ENCODE measurements at regions not wholly inside any gene's neighbourhood (a gene's known extent, or its start where the extent isn't known, plus 50 kb on each side); places are given as distances from the start of the nearest gene placed in this dataset.
A peak's percentile ranks its signal among the peaks of the same experiment; 100 is the strongest.

DNA sequence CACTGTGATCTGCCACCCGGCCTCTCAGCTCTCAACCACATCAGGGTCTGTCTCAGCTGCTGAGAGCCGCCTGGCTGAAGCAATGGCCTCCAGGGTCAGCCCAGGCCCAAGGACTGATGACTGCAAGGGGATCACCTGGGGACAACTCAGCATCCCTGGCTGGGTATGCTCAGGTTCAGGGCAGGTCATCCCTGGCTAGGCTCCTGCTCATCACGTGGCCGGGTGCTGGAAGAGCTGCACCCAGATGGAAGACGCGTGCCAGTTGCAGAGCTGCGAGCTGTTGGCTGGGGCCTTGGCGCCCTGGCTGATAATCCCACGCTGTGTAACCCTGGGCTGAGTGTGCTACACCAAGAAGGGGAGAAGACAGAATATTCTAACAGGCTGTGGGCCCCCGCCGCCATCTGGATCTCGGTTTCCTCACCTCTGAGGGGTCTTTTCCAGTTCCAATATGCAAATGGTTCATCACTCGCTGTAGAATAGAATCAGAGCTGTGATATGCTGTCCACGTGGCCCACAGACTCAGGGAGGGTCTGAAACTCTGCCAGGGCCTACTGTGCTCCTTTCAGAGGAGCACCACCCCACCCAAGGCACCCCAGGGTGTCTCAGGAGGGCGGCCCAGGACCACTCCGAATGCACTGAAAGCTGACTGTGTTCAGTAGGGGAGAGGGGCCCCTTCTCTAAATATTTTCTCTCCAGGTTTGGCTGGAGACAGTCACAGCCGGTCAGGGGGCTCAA, 338.8 kb downstream of the BCOR start:
- peaks cover 0 to 2% of the 10 kb centered on the region in 2 donors for H3K4me1 Mint-ChIP-seq (ENCODE audit: low read depth in 2 of 2)
- H3K4me3 Mint-ChIP-seq = no peak overlapping the region
- no peaks in the 10 kb centered on the region for H3K27me3 Mint-ChIP-seq
- H3K36me3 Mint-ChIP-seq (ENCODE audit: insufficient read depth) = no peaks in the 10 kb centered on the region
- H3K27ac Mint-ChIP-seq = no peak overlapping the region
- ATAC-seq (replicated peaks) (no peak), DNase-seq (no peak)
- no peaks in the 10 kb centered on the region for H3K9me3 Mint-ChIP-seq

DNA sequence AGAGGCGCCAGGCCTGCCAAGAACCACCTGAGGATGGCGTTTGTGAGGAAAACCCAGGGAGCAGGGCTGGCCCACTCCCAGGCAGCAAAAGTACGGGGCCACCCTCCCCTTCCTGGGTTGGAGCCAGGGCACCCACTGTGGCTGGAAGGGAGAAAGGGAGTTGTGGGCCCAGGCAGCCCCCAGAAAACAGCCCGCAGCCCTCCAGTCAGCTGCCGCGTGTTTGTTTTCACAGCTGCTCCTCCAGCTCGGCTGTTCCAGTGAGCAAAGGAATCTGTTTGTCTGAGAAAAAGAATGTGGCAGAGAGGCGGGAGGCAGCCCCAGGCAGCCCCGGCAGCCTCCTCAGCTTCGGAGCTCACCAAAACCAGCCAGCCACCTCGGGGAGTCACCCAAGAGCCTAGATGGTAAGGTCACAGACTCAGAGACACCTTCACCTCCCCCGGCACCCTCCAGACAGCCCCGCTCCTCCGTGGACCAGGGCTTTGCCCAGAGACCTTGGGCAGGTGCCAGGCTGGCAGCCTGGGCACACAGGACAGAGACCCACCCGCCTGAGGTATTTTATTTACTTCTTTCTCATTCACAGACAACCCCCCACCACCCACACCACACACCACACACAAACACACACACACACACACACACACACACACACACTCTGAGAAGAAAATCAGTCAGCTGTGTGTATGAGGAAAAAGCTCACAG, 338.1 kb downstream of the BCOR start:
- ATAC-seq (replicated peaks) (no peak), DNase-seq (no peak)
- Mint-ChIP-seq H3K4me3 (no peak overlapping the region), H3K27me3 (no peaks in the 10 kb centered on the region), H3K4me1 (ENCODE audit: low read depth in 2 of 2) (peaks cover 0 to 2% of the 10 kb centered on the region in 2 donors), H3K9me3 (no peaks in the 10 kb centered on the region), H3K27ac (no peak overlapping the region), H3K36me3 (ENCODE audit: insufficient read depth) (no peaks in the 10 kb centered on the region)

DNA sequence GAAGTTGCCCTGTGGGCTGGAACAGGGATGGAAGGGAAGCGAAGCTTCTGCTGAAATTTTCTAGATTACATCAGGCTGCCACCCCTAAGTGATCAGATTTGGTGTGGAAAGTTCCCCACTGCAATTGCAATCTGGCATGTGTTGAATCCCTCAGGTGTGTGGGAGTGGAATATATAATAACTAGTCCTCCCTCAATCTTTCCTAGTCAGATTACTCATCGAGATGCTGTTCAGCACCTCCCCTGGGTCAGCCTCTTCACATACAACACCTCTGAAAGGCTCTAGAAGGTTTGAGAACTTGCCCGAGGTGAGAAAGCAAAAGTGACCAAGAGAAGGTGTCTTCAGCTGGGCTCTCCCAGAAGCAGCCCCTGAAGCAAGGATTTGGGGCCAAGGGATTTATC, 336.8 kb downstream of the BCOR start:
- no peaks in the 10 kb centered on the region for H3K27me3 Mint-ChIP-seq
- no peaks in the 10 kb centered on the region for H3K9me3 Mint-ChIP-seq
- peaks cover 3 to 4% of the 10 kb centered on the region in 2 donors for H3K4me1 Mint-ChIP-seq (ENCODE audit: low read depth in 2 of 2)
- H3K4me3 Mint-ChIP-seq = no peak overlapping the region
- no peak for ATAC-seq (replicated peaks)
- DNase-seq = no peak
- no peak overlapping the region for H3K27ac Mint-ChIP-seq
- H3K36me3 Mint-ChIP-seq (ENCODE audit: insufficient read depth) = no peaks in the 10 kb centered on the region

- peaks cover 7 to 8% of the 10 kb centered on the region in 2 donors for H3K4me1 Mint-ChIP-seq (ENCODE audit: low read depth in 2 of 2)
- DNase-seq (no peak), ATAC-seq (replicated peaks) (no peak)
- H3K9me3 Mint-ChIP-seq = no peaks in the 10 kb centered on the region
- H3K36me3 Mint-ChIP-seq (ENCODE audit: insufficient read depth) = no peaks in the 10 kb centered on the region
- H3K4me3 Mint-ChIP-seq = no peak overlapping the region
- H3K27me3 Mint-ChIP-seq = no peaks in the 10 kb centered on the region
- H3K27ac Mint-ChIP-seq = no peak overlapping the region
Observed at GRCh38 chrX:39762266-39762841, 335.4 kb downstream of the BCOR start.

GRCh38 chrX:39764441-39764914, 333.3 kb downstream of the BCOR start:
- no peak overlapping the region for H3K4me3 Mint-ChIP-seq
- no peaks in the 10 kb centered on the region for H3K9me3 Mint-ChIP-seq
- no peak for ATAC-seq (replicated peaks)
- H3K4me1 Mint-ChIP-seq (ENCODE audit: low read depth in 2 of 2) = peaks cover 7 to 8% of the 10 kb centered on the region in 2 donors
- DNase-seq = no peak
- no peaks in the 10 kb centered on the region for H3K27me3 Mint-ChIP-seq
- no peak overlapping the region for H3K27ac Mint-ChIP-seq
- H3K36me3 Mint-ChIP-seq (ENCODE audit: insufficient read depth) = no peaks in the 10 kb centered on the region

DNA sequence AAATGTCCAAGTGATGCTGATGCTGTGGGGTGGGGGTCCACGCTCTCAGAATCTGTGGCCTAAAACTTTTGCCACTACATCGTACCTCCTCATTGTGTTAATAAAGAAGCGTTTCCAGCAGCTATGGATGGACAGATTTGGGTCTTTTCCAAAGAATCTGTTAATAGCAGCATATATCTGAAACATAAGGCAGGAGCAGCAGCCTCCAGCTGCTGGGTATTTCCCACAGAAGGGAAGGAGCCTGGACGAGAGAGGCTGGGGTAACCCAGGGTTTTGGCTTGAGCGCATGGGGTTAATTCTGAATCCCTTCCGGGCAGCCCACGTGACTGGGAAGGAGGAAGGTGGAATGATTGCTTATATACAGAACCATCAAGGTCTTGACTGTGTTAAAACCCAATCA, 332.4 kb downstream of the BCOR start:
- peak overlapping the region; percentile 88 to 95 for H3K27ac Mint-ChIP-seq
- no peaks in the 10 kb centered on the region for H3K27me3 Mint-ChIP-seq
- peak overlapping the region; percentile 45 to 48 for H3K4me3 Mint-ChIP-seq
- ATAC-seq (replicated peaks) (no peak), DNase-seq (no peak)
- no peaks in the 10 kb centered on the region for H3K9me3 Mint-ChIP-seq
- H3K4me1 Mint-ChIP-seq (ENCODE audit: low read depth in 2 of 2) = peaks cover 8% of the 10 kb centered on the region in 2 donors
- H3K36me3 Mint-ChIP-seq (ENCODE audit: insufficient read depth) = no peaks in the 10 kb centered on the region

DNA sequence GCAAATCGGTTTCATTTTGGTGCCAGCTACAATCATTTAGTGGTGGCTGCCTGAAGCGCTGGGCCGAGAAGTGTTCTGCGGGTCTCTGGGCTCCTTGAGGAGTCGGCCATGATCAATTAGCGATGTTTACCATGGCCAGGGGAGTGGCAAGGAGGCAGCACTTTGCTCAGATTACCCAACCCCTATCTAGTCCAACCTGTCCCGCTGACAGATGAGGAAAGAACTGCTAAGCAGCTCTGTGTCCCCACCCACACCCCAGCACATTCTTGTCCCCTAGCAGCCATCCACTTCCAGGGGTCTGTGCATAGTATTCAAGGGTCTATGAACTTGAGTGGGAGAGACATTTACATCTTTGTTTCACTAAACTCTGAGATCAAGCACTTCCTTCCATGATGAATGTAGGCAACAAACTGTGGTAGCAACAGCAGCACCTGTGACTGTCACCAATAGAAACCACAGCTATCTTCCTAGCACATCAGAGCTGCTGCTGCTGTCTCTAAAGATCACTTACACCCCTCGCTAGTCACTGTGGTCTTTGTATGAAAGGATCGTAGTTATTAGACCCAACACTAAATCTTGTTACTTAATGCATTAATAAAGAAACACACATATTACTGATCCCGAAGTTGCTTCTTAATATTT, 331.6 kb downstream of the BCOR start:
- Mint-ChIP-seq H3K27ac (peak overlapping the region; percentile 88 to 95), H3K27me3 (no peaks in the 10 kb centered on the region), H3K9me3 (no peaks in the 10 kb centered on the region), H3K36me3 (ENCODE audit: insufficient read depth) (peaks cover under 1% of the 10 kb centered on the region), H3K4me1 (ENCODE audit: low read depth in 2 of 2) (peaks cover 6 to 12% of the 10 kb centered on the region in 2 donors), H3K4me3 (peak overlapping the region; percentile 45 to 48)
- ATAC-seq (replicated peaks) (peak; percentile 98), DNase-seq (peak in 2 of 3 experiments; percentile 2 to 23)

DNA sequence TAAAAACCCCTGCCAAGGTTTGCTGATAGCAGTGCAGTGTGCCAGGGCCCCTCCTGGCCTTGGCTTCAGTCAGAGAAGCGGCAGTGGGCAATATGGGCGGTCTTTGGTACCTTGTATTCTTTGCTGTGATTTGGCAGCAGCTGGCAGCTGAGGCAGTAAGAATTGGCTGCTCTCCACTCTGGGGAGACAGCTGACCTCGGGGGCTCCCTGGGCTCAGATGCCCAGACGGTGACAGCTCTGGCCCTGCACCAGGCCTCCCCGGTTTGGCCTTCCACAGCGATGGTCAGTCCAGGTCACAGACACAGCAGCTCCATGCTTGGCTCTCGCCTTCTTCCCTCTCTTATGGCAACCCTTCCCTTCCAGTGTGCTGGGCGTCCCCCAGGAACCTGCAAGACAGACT, 330.9 kb downstream of the BCOR start:
- Mint-ChIP-seq H3K27me3 (no peaks in the 10 kb centered on the region), H3K4me1 (ENCODE audit: low read depth in 2 of 2) (peaks cover 10 to 19% of the 10 kb centered on the region in 2 donors), H3K27ac (peak overlapping the region; percentile 88 to 95), H3K4me3 (no peak overlapping the region), H3K36me3 (ENCODE audit: insufficient read depth) (peaks cover 4% of the 10 kb centered on the region), H3K9me3 (no peaks in the 10 kb centered on the region)
- no peak for ATAC-seq (replicated peaks)
- DNase-seq = no peak

GRCh38 chrX:39767446-39767845, 330.3 kb downstream of the BCOR start:
- peaks cover 15 to 23% of the 10 kb centered on the region in 2 donors for H3K4me1 Mint-ChIP-seq (ENCODE audit: low read depth in 2 of 2)
- H3K4me3 Mint-ChIP-seq = no peak overlapping the region
- peaks cover 4% of the 10 kb centered on the region for H3K36me3 Mint-ChIP-seq (ENCODE audit: insufficient read depth)
- H3K27ac Mint-ChIP-seq = no peak overlapping the region
- DNase-seq = no peak
- no peaks in the 10 kb centered on the region for H3K9me3 Mint-ChIP-seq
- no peaks in the 10 kb centered on the region for H3K27me3 Mint-ChIP-seq
- no peak for ATAC-seq (replicated peaks)

DNA sequence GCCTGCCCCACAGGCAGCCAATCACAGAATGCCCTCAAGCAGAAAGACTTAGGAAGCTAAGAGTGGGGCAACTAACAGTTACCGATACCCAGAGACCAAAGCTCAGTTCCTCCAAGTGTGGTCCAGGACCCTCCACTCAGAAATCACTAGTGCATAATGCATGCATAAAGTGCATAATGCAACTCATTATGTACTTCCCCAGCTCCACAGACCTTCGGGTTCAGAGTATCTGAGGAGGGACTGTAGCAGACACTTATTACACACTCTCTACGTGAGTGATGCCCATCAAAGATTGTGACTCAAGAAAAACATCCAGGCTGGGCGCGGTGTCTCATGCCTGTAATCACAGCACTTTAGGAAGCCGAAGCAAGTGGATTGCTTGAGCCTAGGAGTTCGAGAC, 328.0 kb downstream of the BCOR start:
- H3K9me3 Mint-ChIP-seq = no peaks in the 10 kb centered on the region
- no peak overlapping the region for H3K27ac Mint-ChIP-seq
- H3K4me3 Mint-ChIP-seq = no peak overlapping the region
- H3K36me3 Mint-ChIP-seq (ENCODE audit: insufficient read depth) = peaks cover 4% of the 10 kb centered on the region
- no peaks in the 10 kb centered on the region for H3K27me3 Mint-ChIP-seq
- H3K4me1 Mint-ChIP-seq (ENCODE audit: low read depth in 2 of 2) = peaks cover 25 to 41% of the 10 kb centered on the region in 2 donors
- no peak for DNase-seq
- no peak for ATAC-seq (replicated peaks)

DNA sequence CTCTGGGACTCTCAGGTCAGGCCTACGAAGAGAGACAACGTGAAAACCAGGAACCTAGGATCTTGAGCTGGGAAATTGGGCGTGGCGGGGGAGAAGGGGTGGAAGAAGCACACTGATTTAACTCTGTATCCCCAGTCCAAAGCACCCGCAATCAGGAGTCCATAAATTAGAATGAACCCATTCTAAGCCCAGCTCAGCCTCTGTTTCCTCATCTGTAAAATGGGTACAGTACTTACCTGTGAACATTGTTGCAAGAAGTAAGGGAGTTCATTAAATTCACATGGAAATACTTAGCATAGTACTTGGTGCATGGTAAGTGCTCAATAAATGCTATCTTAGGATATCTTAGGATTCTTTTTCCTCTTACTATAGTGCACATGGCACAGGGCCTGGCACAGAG, 326.7 kb downstream of the BCOR start:
- DNase-seq = no peak
- peak overlapping the region; percentile 80 to 92 for H3K27ac Mint-ChIP-seq
- ATAC-seq (replicated peaks) = no peak
- no peaks in the 10 kb centered on the region for H3K9me3 Mint-ChIP-seq
- peaks cover 4% of the 10 kb centered on the region for H3K36me3 Mint-ChIP-seq (ENCODE audit: insufficient read depth)
- H3K4me1 Mint-ChIP-seq (ENCODE audit: low read depth in 2 of 2) = peaks cover 22 to 36% of the 10 kb centered on the region in 2 donors
- no peaks in the 10 kb centered on the region for H3K27me3 Mint-ChIP-seq
- H3K4me3 Mint-ChIP-seq = no peak overlapping the region

GRCh38 chrX:39772057-39772832, 325.5 kb downstream of the BCOR start:
- peaks cover 19 to 34% of the 10 kb centered on the region in 2 donors for H3K4me1 Mint-ChIP-seq (ENCODE audit: low read depth in 2 of 2)
- DNase-seq = peak in 1 of 3 experiments; percentile 4
- peak; percentile 57 for ATAC-seq (replicated peaks)

GRCh38 chrX:39773150-39773549, 324.6 kb downstream of the BCOR start:
- Mint-ChIP-seq H3K36me3 (ENCODE audit: insufficient read depth) (peaks cover 4% of the 10 kb centered on the region), H3K27ac (peak overlapping the region; percentile 92 to 96), H3K27me3 (no peaks in the 10 kb centered on the region), H3K9me3 (no peaks in the 10 kb centered on the region), H3K4me1 (ENCODE audit: low read depth in 2 of 2) (peaks cover 21 to 38% of the 10 kb centered on the region in 2 donors), H3K4me3 (peak overlapping the region in 1 of 2 donors; percentile 47)
- DNase-seq (no peak), ATAC-seq (replicated peaks) (no peak)

More at GRCh38 chrX:39772057-39772832, 325.5 kb downstream of the BCOR start:
- no peaks in the 10 kb centered on the region for H3K9me3 Mint-ChIP-seq
- no peaks in the 10 kb centered on the region for H3K27me3 Mint-ChIP-seq
- peak overlapping the region; percentile 92 to 96 for H3K27ac Mint-ChIP-seq
- peaks cover 4% of the 10 kb centered on the region for H3K36me3 Mint-ChIP-seq (ENCODE audit: insufficient read depth)
- peak overlapping the region; percentile 63 to 73 for H3K4me3 Mint-ChIP-seq
